Stimulated activated naive CD4-positive, alpha-beta T cell treated with Interleukin-2 at 50 U/mL for 16 hours (primary cell): ENCODE measurements at regions not wholly inside any gene's neighbourhood (a gene's known extent, or its start where the extent isn't known, plus 50 kb on each side); places are given as distances from the start of the nearest gene placed in this dataset.

Experiments used
- DNase-seq: peaks from one replicate; lab custom pipeline; 2025; lab: John Stamatoyannopoulos, UW

- DNase-seq: no peak
Measured at GRCh38 chr6:141677598-141678211, 455.0 kb upstream of the GJE1 start.

GRCh38 chr6:141675957-141676356, 456.8 kb upstream of the GJE1 start:
- DNase-seq: no peak

- DNase-seq: no peak
Measured at GRCh38 chr6:141669141-141669540, 463.6 kb upstream of the GJE1 start.

GRCh38 chr6:141667580-141668309, 465.0 kb upstream of the GJE1 start:
- DNase-seq: no peak

DNA sequence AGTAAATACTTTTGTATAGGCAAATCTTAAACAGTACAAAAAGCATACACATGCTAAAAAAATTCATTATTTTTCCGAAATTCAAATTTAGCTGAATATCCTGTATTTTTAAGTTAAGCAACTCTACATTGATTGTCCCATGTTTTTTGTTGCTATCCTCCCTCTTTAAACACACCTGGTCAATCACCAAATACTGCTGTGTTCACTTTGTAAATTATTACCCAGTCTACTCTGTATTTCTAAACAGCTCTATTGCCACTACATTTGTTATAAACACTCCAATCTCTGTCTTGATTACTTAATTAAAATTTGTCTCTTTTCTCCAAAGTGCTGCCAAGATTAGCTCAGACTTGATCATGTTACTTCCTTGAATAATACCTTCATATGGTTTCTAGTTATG, 466.5 kb upstream of the GJE1 start:
- no peak for DNase-seq

DNA sequence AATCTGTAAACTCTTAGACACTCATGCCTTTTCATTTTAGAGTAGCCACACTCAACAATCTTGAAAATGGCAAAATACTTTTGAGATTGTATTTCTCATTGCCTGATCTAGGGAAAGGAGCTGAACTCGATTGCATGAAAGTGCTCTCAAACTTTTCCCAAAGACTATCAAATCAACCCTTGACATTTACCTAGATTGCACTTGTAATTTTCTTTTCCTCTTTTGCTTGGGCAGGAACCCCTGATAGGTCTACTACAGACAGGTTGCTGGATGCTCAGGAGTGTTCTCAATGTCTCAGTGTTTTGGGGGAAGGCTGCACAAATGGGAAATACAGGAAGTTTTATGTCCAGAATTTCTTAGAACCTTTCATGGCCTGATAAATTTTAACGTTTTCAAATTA, 468.0 kb upstream of the GJE1 start:
- no peak for DNase-seq

- DNase-seq: no peak
Measured at GRCh38 chr6:141659582-141659981, 473.1 kb upstream of the GJE1 start.

DNA sequence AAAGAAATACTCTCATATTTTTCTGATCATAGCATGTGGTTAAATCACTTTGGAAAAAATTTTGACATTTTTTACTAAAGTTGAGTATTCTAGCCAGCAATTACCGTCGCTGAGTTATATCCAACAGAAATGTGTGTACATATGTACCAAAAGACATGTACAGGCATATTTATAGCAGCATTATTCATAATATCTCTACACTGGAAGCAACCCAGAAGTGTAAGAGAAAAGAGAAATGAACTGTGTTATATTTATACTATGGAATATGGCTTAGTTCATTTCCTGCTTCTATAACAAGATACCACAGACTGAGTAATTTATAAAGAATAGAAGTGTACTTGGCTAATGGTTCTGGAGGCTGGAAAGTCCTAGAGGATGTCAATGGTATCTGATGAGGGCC, 474.0 kb upstream of the GJE1 start:
- no peak for DNase-seq

DNA sequence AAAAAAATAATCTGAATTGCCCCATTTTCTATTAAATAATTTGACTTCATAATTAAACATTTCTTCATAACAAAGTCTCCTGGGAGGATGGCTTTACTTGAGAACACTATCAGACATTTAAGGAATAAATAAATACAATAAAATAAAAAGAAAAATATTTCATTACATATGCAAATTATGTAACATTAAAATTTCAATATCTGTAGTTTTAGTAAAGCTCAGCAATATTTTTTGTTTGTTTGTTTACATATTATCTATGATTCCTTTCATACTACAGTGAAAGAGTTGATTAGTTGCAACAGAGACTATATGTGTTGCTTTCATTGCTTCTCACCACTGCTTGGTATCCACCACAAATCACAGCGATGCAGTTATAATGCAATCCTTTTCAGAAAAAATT, 474.9 kb upstream of the GJE1 start:
- DNase-seq: no peak

GRCh38 chr6:141653590-141653989, 479.1 kb upstream of the GJE1 start:
- DNase-seq: no peak

- no peak for DNase-seq
Measured at GRCh38 chr6:141641951-141642350, 490.8 kb upstream of the GJE1 start.

GRCh38 chr6:141641406-141641805, 491.3 kb upstream of the GJE1 start:
- DNase-seq: no peak

- no peak for DNase-seq
Measured at GRCh38 chr6:141635621-141636020, 497.1 kb upstream of the GJE1 start.

DNA sequence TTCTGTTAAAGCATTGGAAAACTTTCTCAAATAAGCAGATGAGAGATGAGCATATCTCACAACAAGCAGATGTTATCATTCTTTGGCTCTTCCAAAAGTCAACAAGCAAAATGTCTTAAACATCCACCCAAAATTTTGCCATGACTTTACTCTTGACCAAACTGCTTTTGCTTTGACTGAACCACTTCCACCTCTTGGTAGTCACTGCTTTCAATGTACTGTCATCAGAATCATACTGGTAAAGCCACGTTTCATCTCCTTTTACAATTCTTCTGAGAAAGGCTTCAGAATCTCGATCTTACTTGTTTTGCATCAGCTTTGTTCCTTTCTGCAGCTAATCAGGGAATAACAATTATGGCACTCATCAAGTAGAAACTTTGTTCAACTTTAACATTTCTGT, 498.5 kb upstream of the GJE1 start:
- DNase-seq: no peak

- no peak for DNase-seq
Measured at GRCh38 chr6:141624301-141624700, 508.4 kb upstream of the GJE1 start.

DNA sequence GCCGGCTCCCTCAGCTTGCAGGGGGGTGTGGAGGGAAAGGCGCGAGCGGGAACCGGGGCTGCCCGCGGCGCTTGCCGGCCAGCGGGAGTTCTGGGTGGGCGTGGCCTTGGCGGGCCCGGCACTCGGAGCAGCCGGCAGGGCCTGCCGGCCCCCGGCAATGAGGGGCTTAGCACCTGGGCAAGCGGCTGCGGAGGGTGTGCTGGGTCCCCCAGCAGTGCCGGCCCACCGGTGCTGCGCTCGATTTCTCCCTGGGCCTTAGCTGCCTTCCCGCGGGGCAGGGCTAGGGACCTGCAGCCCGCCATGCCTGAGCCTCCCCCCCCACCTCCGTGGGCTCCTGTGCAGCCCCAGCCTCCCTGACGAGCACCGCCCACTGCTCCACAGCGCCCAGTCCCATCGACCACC, 514.5 kb upstream of the GJE1 start:
- DNase-seq: no peak

GRCh38 chr6:141610741-141611140, 522.0 kb upstream of the GJE1 start:
- DNase-seq: no peak

- no peak for DNase-seq
Measured at GRCh38 chr6:141607956-141608355, 524.8 kb upstream of the GJE1 start.

DNA sequence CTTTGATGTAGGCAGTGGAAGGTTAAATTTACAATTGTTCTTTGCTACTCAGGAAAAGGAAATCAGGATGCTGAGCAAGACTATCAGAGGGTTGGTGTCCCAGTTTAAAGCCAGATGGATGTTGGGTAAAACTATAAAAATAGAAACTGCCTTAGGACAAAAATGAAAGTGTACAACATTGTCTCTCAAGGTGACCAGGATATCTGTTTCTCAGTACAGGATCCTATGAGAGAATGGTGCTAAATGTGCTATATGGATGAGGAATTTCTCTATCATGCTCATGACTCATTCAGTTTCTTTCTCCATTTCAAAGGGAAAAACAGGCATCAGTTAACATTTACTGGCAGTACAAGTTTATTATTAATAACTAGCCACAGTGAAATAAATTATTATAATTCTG, 534.2 kb upstream of the GJE1 start:
- no peak for DNase-seq

GRCh38 chr6:141594874-141595273, 537.9 kb upstream of the GJE1 start:
- no peak for DNase-seq

- DNase-seq: no peak
Measured at GRCh38 chr6:141593311-141593710, 539.4 kb upstream of the GJE1 start.

DNA sequence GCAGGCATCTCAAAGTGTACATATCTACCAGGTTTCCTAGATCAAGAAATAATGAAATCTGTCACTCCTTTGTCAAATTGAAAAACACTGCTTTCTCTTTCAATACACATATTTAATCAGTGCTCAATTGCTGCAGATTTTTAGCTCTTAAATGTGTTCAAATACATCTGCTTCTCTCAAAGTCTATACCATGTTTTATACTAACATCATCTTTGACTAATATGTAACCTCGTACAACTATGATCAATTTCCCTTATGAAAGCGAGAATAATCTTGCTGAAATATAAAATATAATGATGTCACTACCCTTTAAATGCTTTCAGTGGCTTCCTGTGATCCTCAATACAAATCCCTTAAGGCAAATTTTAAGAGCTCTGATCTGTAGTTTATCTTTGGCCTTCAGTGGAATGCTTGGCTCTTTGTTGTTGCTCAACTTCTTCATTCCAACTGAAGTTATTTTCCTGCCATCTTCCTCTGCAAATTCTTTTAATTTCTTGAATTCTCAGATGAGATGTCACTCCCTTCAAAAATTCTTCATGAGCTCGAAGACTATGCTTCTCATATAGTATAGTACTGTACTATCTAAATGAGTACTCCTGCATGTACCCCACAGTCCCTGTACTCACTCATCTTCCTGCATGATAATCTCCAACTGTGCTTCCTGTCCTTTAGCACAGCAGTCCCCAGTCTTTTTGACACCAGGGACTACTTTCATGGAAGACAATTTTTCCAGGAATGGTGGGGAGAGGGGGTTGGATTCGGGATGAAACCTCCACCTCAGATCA, 545.1 kb upstream of the GJE1 start:
- DNase-seq: no peak

DNA sequence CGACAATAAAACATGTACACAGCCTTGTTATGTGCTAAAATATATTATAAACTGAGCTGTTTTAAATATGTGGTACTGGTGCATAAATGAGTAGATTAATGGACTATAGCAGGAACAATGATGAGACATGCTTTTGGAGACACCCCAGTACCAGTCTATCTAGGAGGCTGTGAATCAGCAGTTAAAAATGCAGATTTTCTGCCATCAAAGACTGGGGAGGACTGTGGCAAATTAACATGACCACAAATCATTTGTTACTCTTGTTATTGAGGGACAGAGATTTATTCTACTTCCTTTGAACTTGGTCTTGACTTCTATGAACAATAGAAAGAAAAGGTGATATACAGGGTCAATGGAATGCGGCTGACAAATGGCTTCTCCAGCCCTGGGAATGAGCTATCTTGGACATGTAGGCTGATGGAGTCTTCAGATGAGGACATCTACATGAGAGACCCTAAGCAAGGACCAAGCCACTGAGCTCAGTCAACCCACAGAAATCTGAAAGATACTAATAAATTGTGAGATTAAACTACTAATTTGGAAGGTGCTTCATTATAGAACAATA, 551.7 kb upstream of the GJE1 start:
- no peak for DNase-seq
